ENCODE measurements at regions not wholly inside any gene's neighbourhood (a gene's known extent, or its start where the extent isn't known, plus 50 kb on each side); places are given as distances from the start of the nearest gene placed in this dataset.

DNA sequence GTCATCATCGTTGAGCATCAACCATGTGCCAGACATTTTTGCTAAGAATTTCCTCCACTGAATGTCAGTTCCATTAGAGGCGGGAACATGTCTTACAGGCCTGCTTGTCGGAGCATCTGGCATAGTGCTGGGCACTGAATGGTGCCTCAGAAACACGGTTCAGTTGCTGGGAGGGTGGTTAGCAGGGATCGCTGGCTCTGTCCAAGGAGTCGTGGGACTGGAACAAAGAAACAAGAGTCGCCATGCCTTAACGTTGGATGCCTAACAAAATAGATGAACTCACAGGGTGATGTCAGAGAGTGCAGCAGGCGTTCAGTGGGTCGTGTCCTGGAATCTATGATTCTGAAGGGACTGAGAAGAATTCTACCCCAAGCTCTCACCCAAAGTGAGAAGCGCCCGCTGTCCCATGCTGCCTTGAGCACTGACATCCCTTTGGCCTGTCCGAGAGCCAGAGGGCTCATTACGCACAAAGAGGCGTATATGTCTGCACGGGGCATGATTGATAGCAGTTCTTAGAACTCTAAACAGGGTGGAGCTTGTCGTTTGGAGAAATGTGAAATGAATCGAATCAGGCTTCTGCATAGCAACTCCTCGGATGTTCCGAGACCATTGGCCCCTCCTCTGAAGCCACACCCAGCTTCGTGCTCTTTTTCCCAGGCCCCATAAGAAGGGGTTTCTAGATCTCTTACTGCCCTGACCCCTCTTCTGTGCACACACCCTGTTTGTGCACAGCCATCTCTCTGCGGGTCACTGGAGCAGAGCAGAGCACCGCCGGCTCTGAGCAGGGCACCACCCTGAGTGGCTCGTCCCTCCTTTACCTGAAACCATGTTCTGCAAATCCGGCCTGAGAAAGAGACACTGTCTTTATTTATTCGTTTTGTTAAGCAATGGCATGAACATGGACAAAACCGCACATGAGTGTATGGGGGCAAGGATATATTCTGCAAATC is 113.1 kb upstream of the B3GAT1 start:
- no peaks in the 10 kb centered on the region for H3K36me3 ChIP-seq (ENCODE audit: insufficient read depth, low read length)
- no peak overlapping the region for H3K4me2 ChIP-seq (ENCODE audit: insufficient read depth, low read length)
- no peaks in the 10 kb centered on the region for H3K27me3 ChIP-seq (ENCODE audit: insufficient read depth, low read length)
- H3K4me3 ChIP-seq (ENCODE audit: insufficient read depth, low read length) = no peak overlapping the region
- H4K20me1 ChIP-seq (ENCODE audit: insufficient read depth, low read length) = no peaks in the 10 kb centered on the region
- no peaks in the 10 kb centered on the region for H3K4me1 ChIP-seq (ENCODE audit: insufficient read depth, low read length)
- no peaks in the 10 kb centered on the region for H3K79me2 ChIP-seq (ENCODE audit: insufficient read depth, low read length)
- no peak overlapping the region for H2AFZ ChIP-seq (ENCODE audit: low read length)
- H3K9me3 ChIP-seq (ENCODE audit: low read depth, low read length) = peaks cover 2% of the 10 kb centered on the region
- no peak overlapping the region for H3K27ac ChIP-seq (ENCODE audit: low read depth, low read length)
- TF ChIP-seq, protein P1, sequence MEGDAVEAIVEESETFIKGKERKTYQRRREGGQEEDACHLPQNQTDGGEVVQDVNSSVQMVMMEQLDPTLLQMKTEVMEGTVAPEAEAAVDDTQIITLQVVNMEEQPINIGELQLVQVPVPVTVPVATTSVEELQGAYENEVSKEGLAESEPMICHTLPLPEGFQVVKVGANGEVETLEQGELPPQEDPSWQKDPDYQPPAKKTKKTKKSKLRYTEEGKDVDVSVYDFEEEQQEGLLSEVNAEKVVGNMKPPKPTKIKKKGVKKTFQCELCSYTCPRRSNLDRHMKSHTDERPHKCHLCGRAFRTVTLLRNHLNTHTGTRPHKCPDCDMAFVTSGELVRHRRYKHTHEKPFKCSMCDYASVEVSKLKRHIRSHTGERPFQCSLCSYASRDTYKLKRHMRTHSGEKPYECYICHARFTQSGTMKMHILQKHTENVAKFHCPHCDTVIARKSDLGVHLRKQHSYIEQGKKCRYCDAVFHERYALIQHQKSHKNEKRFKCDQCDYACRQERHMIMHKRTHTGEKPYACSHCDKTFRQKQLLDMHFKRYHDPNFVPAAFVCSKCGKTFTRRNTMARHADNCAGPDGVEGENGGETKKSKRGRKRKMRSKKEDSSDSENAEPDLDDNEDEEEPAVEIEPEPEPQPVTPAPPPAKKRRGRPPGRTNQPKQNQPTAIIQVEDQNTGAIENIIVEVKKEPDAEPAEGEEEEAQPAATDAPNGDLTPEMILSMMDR (IDR thresholded peaks at IDR 0.05; ENCODE audit: extremely low read depth, low read depth, low read length) = no peak
- peak; percentile 52 for DNase-seq (ENCODE audit: insufficient read length, low spot score, missing footprints)

DNA sequence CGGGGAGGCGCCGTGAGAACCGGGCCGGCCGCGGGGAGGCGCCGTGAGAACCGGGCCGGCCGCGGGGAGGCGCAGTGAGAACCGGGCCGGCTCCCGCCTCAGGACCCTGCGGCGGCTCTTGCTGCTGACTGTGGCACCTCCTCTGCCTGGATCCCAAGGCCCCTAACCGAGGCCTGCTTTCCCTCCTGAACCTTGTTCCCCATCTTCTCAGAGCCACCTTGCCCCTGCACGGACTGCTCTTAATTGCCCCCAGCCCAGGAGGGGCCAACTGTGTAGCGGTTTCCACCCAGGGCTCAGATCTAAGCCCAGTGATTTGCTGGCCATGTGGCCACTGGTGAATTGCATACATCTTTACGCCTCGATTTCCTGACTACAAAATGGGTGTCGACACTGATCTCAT is 112.2 kb upstream of the B3GAT1 start:
- Histone ChIP-seq H3K27me3 (ENCODE audit: insufficient read depth, low read length) (no peaks in the 10 kb centered on the region), H2AFZ (ENCODE audit: low read length) (no peak overlapping the region), H3K79me2 (ENCODE audit: insufficient read depth, low read length) (no peaks in the 10 kb centered on the region), H3K4me1 (ENCODE audit: insufficient read depth, low read length) (no peaks in the 10 kb centered on the region), H3K4me3 (ENCODE audit: insufficient read depth, low read length) (no peak overlapping the region), H3K27ac (ENCODE audit: low read depth, low read length) (no peak overlapping the region), H4K20me1 (ENCODE audit: insufficient read depth, low read length) (no peaks in the 10 kb centered on the region), H3K4me2 (ENCODE audit: insufficient read depth, low read length) (no peak overlapping the region), H3K9me3 (ENCODE audit: low read depth, low read length) (peaks cover 2% of the 10 kb centered on the region), H3K36me3 (ENCODE audit: insufficient read depth, low read length) (no peaks in the 10 kb centered on the region)
- DNase-seq (ENCODE audit: insufficient read length, low spot score, missing footprints) = peak; percentile 18
- TF ChIP-seq, protein P1 (IDR thresholded peaks at IDR 0.05; ENCODE audit: extremely low read depth, low read depth, low read length) = no peak

DNA sequence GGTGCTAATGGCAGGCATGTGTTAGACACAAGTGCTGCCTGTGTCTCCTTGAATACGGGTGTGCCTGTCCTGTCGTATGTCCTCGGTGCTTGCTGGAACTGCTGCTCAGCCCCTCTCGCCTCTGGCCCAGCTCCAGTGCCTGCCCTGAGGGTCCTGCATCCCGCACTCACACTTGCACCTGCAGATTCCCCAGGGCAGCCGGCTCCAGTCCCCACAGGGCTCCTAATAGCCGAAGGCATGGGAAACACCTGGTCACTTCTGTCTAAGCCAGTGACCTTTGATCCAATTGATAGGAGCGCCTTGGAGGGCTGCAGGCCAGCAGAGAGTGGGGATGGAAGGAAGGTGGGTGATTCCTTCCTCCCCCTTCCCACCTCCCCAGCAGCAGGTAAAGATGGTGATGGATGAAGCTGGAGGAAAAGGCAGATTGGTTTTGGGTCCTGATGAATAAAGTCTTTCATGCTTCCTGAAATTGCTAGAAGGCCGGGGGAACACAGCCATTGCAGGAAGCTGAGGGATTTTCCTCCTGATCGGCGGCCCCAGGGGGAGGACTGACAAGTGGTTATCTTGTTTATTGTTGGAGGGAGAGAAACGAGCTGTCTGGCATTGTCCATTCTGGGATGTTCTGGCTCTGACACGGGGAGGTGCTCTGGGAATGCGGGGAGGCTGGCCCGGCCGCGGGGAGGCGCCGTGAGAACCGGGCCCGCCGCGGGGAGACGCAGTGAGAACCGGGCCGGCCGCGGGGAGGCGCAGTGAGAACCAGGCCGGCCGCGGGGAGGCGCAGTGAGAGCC is 110.9 kb upstream of the B3GAT1 start:
- TF ChIP-seq, protein P1 (IDR thresholded peaks at IDR 0.05; ENCODE audit: extremely low read depth, low read depth, low read length) = no peak
- Histone ChIP-seq H3K4me3 (ENCODE audit: insufficient read depth, low read length) (no peak overlapping the region), H3K4me2 (ENCODE audit: insufficient read depth, low read length) (no peak overlapping the region), H3K79me2 (ENCODE audit: insufficient read depth, low read length) (no peaks in the 10 kb centered on the region), H3K27me3 (ENCODE audit: insufficient read depth, low read length) (no peaks in the 10 kb centered on the region), H3K27ac (ENCODE audit: low read depth, low read length) (no peak overlapping the region), H3K36me3 (ENCODE audit: insufficient read depth, low read length) (no peaks in the 10 kb centered on the region), H3K4me1 (ENCODE audit: insufficient read depth, low read length) (no peaks in the 10 kb centered on the region), H2AFZ (ENCODE audit: low read length) (no peak overlapping the region), H4K20me1 (ENCODE audit: insufficient read depth, low read length) (no peaks in the 10 kb centered on the region), H3K9me3 (ENCODE audit: low read depth, low read length) (peaks cover 2% of the 10 kb centered on the region)
- peak; percentile 64 for DNase-seq (ENCODE audit: insufficient read length, low spot score, missing footprints)

All from osteoblast (primary cell).